NCI-H2196 (cell line): ENCODE measurements at regions not wholly inside any gene's neighbourhood (a gene's known extent, or its start where the extent isn't known, plus 50 kb on each side); places are given as distances from the start of the nearest gene placed in this dataset.
A peak's percentile ranks its signal among the peaks of the same experiment; 100 is the strongest.

Experiments used
- DNase-seq: peaks from one replicate; lab custom pipeline; 2025; ENCODE audit not compliant: unreplicated experiment; lab: John Stamatoyannopoulos, UW

DNA sequence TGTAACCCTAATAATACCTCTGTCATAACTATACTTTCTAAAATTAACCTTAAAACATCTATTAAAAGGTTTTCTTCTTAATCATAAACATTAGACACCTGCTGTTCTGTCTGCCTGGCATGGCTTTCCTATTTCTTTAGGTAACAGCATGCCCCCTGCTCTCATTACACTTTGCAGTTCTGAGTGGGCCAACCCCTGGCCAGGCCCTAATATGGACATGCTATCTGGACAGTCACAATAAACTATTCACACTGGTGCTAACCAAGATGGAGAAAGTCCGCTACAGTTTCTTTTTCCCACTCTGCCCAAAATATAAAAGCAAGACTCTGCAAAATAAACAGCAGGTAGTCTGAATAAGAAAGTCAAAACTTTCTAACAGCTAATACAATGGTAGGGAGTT, 84.0 kb downstream of the ELAPOR2 start:
- DNase-seq, result no peak

DNA sequence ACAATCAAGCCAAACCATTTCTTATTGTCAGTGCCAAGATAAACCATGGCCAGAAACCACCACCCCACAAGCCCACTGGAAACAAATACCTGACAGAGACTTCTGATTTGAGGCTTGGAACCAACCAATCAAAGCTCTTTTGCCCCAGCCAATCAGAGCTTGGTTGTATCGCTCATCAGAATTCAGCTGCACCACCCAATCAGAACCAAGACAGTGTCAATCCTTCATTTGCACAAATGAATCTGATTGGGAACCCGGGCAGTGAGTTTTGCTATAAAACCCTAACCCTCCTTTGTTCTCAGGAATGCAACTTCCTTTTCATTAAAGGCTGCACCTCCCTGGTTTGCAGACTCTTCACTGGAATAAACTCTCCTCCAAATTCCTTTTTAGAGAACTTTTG, 87.4 kb downstream of the ELAPOR2 start:
- DNase-seq, result no peak

DNA sequence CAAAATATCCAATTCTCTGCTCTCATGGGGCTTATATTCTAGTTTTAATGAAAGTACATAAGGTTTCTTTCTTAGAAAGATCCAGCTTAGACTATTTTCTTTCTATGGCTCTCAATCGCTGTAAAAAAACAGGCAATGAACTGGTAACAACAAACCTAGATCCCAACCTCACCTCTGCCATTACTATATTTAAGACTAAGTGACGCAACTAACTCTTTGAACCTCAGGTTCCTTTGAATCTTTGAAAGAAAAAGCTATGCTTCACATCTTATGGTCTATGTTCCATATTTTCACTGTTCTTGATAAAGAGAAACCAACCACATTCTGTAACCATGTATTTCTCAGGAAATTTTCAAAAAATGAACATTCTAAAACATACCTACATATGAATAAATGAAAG, 88.5 kb downstream of the ELAPOR2 start:
- no peak for DNase-seq

DNA sequence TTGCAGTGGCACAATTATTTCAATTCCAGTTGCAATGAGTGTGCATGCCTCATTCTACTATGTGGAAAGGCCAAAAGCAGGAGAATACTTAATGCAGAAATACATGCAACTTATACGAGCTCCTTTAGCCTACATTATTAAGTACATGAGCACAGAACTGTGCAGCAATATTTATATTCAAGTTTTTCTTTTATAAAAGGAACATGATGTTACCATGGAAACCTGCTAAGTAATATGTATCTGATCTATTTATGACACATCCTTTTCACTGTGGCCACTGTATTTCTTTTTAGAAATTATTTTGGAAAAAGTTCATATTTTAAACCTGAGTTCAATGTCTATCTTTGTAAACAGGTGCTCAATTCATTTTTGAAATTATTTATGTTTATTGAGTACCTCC, 88.9 kb downstream of the ELAPOR2 start:
- DNase-seq, result no peak

DNA sequence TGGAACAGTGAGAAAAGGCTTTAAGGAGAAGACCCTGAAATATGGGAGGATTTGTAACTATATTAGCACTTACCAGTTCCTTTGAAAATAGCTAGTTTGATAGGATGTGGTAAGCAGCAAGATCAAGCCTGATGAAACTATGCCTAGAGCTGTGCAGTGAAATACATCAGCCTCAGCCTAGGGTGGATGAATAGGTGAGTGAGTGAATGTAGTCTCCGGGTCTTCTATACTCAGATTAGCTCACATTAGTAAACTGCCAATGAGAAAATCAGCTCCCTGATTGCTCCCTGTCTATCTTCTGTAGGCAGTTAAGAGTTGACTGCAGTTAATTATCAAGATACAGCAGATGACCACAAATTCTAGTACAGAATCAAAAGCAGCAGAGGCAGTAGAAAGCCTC, 89.6 kb downstream of the ELAPOR2 start:
- no peak for DNase-seq

DNA sequence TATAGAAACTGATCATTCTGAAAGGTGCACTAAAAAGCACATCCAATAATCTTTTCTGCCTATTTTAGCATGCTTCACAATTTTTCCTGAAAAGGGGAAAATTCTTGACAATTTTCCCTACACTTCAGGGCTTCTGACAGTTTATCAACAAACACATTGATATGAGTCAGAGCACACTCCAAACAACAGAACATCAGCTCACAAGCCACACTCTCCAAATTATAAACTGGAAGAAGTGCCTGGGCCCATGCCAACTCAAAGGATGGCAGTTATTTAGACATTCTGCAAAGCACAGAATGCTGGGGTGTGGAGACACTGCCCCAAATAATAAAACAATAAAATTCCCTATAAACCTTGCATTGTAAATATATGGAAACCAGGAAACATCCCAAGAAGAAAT, 90.8 kb downstream of the ELAPOR2 start:
- DNase-seq, result peak; percentile 6

DNA sequence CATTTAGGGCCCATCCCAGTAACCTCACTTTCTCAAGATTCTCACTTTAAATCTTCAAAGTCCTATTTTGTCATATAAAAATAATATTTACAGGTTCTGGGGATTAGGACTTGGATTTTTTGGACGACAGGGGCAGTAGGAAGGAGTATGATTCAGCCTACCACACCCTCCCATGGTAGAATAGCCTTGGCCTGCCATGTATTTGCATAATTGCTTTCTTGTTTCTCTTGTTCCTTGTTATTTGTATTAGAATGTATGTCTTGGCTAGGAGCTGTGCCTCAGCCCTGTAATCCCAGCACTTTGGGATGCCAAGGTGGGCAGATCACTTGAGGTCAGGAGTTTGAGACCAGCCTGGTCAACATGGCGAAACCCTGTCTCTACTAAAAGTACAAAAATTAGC, 92.5 kb downstream of the ELAPOR2 start:
- no peak for DNase-seq

DNA sequence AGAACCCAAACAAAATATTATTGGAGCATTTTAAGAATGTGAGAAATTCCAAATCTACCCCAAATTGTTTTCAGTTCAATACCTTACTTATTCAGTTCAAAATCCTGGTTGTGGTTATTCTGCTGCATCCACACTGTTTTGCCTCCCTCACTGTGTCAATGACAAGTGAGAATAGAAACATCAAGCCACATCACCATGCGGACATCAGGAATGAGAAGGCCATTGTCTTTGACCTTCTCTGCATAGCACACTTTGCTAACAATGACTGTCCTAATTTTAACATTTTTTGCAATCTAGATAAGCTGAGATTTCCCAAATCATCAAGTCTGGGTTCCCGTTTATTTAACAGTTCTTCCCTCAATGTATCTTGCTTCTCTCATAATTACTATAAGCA, 93.7 kb downstream of the ELAPOR2 start:
- no peak for DNase-seq

DNA sequence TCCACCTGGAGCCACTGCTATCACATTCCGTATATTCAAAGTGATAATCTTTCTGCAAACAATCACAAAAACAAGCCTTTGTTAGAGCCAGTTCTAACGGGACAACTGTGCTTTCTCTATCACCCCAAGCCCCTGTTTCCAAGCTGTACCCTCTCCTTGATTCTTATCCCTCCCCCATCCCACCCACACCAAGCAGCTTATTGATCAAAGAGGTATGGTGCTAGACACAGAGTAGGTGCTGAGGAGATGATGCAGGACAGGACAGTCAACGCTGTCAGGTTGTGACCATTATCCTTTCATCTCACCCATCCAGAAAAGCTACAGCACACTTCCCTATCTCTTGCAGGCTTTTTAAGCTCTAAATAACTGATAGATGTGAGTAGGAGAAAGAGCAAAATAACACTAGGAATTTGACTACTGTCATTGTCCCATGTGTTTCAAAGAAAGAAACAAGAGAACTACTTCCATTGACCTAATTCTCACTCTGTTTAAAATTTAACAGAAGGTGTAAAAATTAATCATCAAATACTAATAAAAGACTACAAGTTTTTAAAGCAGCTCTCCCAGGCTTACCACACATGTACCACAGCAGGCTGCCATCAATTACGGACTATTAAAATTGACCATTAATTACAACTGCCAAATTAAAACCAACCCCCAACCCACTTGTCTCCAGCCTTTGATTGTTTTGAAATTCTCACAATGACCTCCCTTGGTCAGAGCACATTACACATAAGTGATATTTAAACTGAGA, 94.3 kb downstream of the ELAPOR2 start:
- DNase-seq, result no peak

DNA sequence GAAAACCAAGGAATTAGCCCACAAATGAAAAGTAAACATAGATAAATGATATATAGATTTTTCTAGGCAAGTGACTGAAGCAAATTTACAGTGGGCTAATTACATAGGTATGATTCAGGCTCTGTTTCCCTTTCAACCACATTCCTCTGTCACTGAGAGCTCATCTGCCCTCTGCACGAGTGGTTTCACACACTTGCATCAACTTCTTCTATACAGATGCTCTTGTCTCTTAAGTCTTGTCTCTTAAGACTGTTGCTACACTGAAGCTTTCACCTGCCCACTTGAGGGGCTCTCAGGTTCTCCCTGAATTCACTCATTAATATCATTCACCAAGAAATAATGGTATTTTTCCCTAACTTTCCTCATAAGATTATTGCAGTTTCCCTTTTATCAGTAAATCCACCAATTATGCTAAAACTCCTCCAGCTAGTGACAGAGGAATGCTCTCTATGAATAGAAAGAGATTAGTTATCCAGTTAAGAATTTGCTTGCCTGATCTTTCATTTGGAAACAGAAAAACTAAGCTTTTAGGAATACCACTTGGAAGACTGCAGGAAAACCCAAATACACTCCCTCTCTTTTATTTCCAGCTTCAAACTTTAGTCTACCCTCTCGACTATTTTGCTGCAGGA, 95.7 kb downstream of the ELAPOR2 start:
- DNase-seq, result no peak

DNA sequence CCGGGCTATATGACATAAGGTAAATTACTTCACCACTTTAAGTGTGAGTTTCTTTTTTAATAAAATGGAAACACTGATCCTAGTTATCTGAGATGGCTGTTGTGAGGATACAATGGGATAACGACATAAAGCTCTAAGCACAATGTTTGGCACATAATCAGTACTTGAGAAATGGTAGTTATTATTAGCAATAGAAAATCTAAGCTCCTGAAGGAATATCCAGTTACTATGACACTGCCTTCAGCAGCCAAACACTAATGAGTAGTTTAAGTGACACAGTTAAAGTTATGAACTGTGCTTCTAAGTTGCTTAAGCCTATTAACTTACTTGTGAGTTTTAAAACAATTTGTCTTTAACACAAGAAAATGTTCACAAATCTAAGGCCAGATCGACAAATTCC, 96.8 kb downstream of the ELAPOR2 start:
- no peak for DNase-seq

DNA sequence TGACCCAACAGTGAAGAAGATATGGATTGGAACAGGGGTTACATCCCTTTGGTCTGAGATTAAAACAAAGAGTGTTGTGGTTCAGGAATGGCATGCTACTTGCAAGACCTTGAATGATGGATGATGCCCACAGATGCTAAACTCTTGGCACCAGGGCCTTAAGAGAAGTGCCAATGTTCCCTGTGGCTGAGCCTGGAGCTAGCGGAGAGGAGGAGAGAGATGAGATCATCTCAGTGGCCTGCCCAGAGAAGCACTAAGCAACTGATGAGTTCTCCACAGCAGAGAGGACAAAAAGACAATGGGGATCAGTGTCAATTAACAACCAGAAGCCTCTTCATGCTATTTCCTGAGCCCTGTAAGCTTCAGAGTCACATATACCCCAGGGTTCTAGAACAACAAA, 97.8 kb downstream of the ELAPOR2 start:
- peak; percentile 17 for DNase-seq

DNA sequence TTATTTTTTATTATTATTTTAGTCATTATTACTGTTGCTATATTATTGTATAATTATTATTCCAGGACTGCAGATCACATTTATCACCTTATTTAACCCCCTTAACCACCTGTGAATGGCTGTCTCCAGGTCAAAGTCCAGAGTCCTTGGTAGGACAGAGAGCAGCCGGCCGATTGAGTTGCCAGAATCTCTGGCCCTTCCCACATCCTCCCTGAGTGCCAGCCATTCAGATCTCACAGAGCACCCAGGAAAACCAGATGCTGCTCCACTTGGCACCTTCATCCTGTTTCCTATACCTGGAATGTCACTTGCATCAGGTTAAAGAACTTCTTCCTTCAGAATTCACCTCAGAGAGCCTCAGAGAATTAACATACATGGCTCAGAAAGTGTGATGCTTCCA, 101.1 kb downstream of the ELAPOR2 start:
- DNase-seq, result no peak

DNA sequence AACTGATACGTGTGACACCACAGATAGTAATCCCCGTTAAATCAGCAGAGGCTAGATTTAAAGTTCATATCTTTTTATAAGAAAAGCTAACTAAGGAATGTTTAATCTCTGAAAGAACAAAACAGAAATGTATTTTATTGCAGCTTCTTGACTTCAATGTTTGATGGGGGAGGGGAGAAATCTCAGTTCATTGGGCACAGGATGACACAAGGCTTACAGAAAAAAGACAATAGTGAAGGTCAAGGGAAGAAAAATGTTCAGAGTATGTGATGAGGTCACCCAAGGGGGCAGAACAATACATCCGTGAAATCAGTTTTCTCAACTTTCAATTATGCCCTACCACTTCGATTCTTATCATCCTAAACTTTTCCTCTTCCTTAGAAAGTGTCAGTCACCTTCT, 102.9 kb downstream of the ELAPOR2 start:
- no peak for DNase-seq

DNA sequence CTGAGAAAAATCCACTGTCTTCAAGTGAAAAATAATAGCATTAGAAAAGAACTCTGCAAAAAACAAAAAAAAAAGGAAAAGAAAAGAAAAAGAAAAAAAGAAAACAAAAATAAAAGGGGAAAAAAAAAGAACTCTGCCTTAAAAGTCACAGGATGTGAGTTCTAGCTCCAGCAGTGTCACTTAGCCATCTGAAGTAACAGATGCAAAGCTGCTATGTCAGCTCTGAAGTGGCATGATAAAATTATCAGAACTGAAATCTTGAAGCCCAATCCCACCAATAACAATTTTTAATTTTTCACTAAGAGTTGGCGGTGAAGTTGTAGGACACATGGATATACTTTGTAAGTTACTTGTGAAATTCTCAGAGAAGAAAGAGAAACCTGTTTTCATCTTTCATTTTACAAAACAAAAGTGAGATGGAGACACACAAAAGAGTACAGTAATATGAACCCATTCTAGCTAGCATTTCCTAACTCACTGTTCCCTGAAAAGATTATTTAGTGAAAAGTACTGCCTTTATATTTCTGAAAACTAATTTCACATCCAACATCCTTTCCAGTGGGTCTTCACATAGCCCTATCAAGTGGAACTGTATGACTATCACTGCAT, 103.5 kb downstream of the ELAPOR2 start:
- DNase-seq, result no peak

DNA sequence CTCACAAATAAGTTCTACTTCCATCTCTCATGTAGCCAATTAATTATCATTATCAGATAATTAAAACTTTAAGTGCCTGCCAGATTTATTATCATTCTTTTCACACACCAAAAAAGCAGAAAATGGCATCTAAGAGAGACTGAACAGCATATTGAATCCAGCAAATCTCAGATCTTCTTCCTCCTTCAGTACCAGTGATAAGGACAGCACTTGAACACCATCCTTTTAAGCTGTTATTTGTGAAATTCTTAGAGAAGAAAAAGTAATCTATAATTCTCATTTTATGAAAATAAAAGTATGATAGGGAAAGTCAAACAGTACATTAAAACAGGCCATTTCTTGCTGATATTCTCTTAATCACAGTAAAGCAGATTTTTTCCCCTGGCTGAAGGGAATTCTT, 104.5 kb downstream of the ELAPOR2 start:
- no peak for DNase-seq

DNA sequence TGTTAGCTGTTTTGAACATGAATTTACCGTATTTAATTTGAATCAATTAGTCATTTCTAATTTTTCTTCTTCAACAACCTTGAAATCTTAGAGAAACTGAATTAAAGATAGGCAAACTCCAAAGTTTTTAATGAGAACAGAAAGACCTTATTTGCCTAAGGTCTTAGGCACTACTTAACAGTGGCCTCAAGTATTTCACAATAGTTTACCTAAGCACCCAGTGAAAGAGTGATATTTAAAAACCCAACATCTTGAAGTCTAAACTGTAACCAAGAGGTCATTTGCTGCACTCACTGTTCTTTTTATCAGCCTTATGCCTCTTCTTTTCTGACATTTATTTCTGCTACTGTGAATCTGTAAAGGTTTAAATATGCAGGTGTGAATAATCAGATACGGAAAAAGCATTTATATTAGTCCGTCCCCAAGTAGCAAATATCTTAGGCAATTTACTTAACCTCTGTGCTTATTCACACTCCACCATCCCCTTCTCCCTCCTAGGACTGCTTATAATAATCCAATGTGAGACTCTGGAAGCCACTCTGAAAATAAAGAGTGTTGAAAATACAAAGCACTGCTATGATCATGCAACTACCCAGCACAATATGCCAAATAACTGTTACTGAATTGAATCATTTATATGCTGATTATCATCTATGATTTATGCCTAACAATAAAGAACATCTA, 105.7 kb downstream of the ELAPOR2 start:
- no peak for DNase-seq

DNA sequence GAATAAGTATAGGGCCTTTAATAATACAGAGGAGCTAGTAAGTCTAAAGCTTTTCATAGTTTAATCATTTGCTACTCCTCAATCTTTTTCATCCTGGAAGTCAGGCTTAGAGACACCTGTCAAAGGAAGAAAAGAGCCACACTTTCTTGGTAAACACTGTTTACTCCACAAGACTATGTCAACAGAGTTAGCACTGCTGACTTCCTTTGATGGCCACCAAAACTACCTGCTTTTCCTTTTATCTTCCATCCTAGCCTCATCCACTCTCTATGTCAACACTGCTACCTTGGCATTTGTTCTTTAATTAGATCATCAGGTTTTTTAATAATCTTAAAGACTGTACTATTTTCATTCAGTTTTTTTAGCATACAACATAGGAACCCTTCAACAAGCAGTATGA, 106.2 kb downstream of the ELAPOR2 start:
- no peak for DNase-seq

DNA sequence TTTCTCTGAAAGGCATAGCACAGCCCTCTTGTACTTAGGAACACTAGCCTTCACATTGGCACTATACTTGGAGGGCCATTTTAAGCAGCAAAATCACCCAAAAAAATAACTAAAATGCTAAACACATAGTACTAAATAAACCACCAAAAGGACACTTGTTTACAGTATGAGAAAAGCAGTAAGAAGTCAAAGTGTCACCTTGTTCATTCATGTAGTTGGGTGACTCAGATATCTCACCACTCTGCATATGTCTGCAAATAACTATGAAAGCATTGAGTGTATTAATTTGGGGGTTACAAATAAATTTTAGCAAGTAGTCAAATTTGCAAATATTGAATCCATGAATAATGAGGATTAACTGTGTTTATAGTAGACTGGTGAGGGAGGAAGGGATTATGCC, 107.6 kb downstream of the ELAPOR2 start:
- DNase-seq, result no peak

DNA sequence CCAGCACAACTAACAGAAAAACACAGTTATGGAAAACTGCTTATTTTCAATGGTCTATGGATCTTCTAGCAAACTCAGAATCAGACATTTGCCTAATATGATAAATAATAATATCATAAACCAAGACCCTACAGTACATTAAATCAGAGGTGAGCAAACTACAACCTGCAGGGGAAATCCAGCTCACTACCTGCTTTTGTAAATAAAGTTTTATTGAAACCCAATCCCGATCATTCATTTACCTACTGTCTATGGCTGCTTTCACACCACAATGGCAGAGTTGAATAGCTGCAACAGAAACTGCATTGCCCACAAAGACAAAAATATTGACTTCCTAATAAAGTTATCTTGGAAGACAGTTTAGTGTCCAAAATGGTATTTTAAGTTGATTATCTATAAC, 108.5 kb downstream of the ELAPOR2 start:
- no peak for DNase-seq

DNA sequence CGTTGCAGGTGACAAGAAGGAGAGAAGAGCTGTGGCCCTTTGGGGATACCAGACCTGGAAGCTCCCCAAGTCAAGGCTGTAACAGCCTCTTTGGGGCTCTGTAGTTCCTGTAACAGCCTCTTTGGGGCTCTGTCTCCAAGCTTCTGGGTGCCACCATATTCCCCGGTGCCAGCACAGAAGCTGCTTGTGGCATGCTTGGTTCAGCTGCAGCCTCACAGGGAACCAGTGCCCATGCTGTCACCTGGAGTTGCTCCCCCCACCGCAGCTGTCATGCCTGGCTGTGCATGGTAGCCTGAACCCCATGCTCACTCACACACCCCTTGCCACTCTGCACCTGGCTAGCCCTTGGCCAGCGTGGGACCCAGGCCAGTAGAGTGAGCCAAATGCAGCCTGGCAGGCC, 109.1 kb downstream of the ELAPOR2 start:
- DNase-seq, result no peak

DNA sequence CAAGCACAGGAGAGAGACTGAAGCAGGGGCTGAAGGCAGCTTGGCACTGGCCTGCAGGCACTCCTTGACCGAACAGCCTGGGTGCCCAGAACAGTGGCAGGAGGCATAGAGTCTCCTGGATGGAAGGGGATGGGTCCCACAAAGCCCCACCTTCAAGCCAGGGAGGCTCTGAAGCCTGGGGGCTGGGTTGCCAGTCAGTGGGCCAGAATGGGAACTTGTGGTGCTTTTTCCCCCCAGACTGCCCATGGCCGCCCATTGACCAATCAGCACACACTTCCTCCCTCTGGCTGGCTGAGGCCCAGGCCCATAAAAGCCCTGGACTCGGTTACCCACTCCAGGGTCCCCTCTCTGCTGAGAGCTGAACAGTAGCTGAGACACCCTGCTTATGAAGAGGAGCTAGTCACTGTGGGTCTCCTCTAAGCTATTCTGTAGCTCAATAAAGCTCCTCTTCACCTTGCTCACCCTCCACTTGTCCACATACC, 109.6 kb downstream of the ELAPOR2 start:
- DNase-seq, result no peak
